H9 (cell line): ENCODE measurements at regions not wholly inside any gene's neighbourhood (a gene's known extent, or its start where the extent isn't known, plus 50 kb on each side); places are given as distances from the start of the nearest gene placed in this dataset.

Experiments used
- DNase-seq: peaks from one replicate; pipeline ENCODE4 v3.0.0-alpha.2; 2017
- H2AFZ ChIP-seq: one replicate; pipeline ENCODE4 v1.6.1; 2013; ENCODE audit warnings: mild to moderate bottlenecking, low read length, control low read depth, moderate library complexity
- H2AK5ac ChIP-seq: 2 replicates; pipeline ENCODE4 v1.6.1; 2013; ENCODE audit warnings: low read length, control low read depth, mixed read lengths; ENCODE audit not compliant: insufficient read length
- H2BK120ac ChIP-seq: one replicate; pipeline ENCODE4 v1.6.1; 2013; ENCODE audit warnings: low read depth, mild to moderate bottlenecking, low read length, control low read depth, inconsistent platforms; ENCODE audit not compliant: poor library complexity, severe bottlenecking
- H2BK12ac ChIP-seq: 2 replicates; pipeline ENCODE4 v1.6.1; 2013; ENCODE audit warnings: low read length, control low read depth, mixed read lengths, low read depth; ENCODE audit not compliant: insufficient read length
- H2BK15ac ChIP-seq: 2 replicates; pipeline ENCODE4 v1.6.1; 2013; ENCODE audit warnings: low read depth, low read length, control low read depth
- H2BK20ac ChIP-seq: one replicate; pipeline ENCODE4 v1.6.1; 2013; ENCODE audit warnings: low read depth, mild to moderate bottlenecking, low read length, control low read depth, inconsistent platforms; ENCODE audit not compliant: poor library complexity, severe bottlenecking
- H2BK5ac ChIP-seq: 2 replicates; pipeline ENCODE4 v1.6.1; 2013; ENCODE audit warnings: low read length, control low read depth, mixed read lengths; ENCODE audit not compliant: insufficient read length
- H3K14ac ChIP-seq: 2 replicates; pipeline ENCODE4 v1.6.1; 2013; ENCODE audit warnings: low read length, control low read depth; ENCODE audit not compliant: insufficient read depth
- H3K18ac ChIP-seq: 2 replicates; pipeline ENCODE4 v1.6.1; 2013; ENCODE audit warnings: low read depth, mild to moderate bottlenecking, mixed read lengths, low read length, control low read depth; ENCODE audit not compliant: insufficient read length
- H3K23ac ChIP-seq: 2 replicates; pipeline ENCODE4 v1.6.1; 2013; ENCODE audit warnings: low read length, control low read depth, mixed read lengths, low read depth; ENCODE audit not compliant: insufficient read length
- H3K23me2 ChIP-seq: 2 replicates; pipeline ENCODE4 v1.6.1; 2013; ENCODE audit warnings: low read depth, mild to moderate bottlenecking, mixed read lengths, low read length, control low read depth; ENCODE audit not compliant: insufficient read length, poor library complexity, severe bottlenecking
- H3K27ac ChIP-seq: 2 replicates; pipeline ENCODE4 v1.5.1; 2013; ENCODE audit warnings: low read length, control low read depth, mixed read lengths, low read depth; ENCODE audit not compliant: insufficient read length
- H3K27me3 ChIP-seq: 2 replicates; pipeline ENCODE4 v1.6.1; 2013; ENCODE audit warnings: low read length, control low read depth, inconsistent platforms; ENCODE audit not compliant: insufficient read depth
- H3K4ac ChIP-seq: 2 replicates; pipeline ENCODE4 v1.6.1; 2013; ENCODE audit warnings: low read depth, mild to moderate bottlenecking, control low read depth, inconsistent platforms, low read length, moderate library complexity
- H3K4me1 ChIP-seq: 2 replicates; pipeline ENCODE4 v1.6.1; 2013; ENCODE audit warnings: low read length, control low read depth, inconsistent platforms; ENCODE audit not compliant: insufficient read depth
- H3K4me2 ChIP-seq: 2 replicates; pipeline ENCODE4 v1.6.1; 2013; ENCODE audit warnings: low read length, control low read depth, mixed read lengths; ENCODE audit not compliant: insufficient read length, insufficient read depth
- H3K56ac ChIP-seq: 2 replicates; pipeline ENCODE4 v1.6.1; 2013; ENCODE audit warnings: low read depth, mild to moderate bottlenecking, mixed read lengths, low read length, control low read depth; ENCODE audit not compliant: insufficient read length
- H3K79me1 ChIP-seq: 2 replicates; pipeline ENCODE4 v1.6.1; 2013; ENCODE audit warnings: low read depth, mild to moderate bottlenecking, moderate library complexity, low read length, control low read depth, inconsistent platforms; ENCODE audit not compliant: insufficient read depth, poor library complexity, severe bottlenecking
- H3K79me2 ChIP-seq: 2 replicates; pipeline ENCODE4 v1.6.1; 2013; ENCODE audit warnings: low read length, control low read depth, inconsistent platforms; ENCODE audit not compliant: insufficient read depth
- H3K9ac ChIP-seq: 2 replicates; pipeline ENCODE4 v1.6.1; 2013; ENCODE audit warnings: low read length, control low read depth, mixed read lengths; ENCODE audit not compliant: insufficient read length; ENCODE audit errors: extremely low read depth
- H3K9me3 ChIP-seq: one replicate; pipeline ENCODE4 v1.6.1; 2013; ENCODE audit warnings: low read depth, low read length, inconsistent platforms; ENCODE audit not compliant: control insufficient read depth
- H3T11ph ChIP-seq: one replicate; pipeline ENCODE4 v1.6.1; 2013; ENCODE audit warnings: mild to moderate bottlenecking, low read length, control low read depth, inconsistent platforms
- H4K20me1 ChIP-seq: one replicate; pipeline ENCODE4 v1.6.1; 2013; ENCODE audit not compliant: control insufficient read depth, insufficient read length, insufficient read depth
- H4K5ac ChIP-seq: 2 replicates; pipeline ENCODE4 v1.6.1; 2013; ENCODE audit warnings: low read depth, mild to moderate bottlenecking, mixed read lengths, low read length, control low read depth; ENCODE audit not compliant: insufficient read length
- H4K8ac ChIP-seq: replicated peaks from 2 replicates; pipeline ENCODE4 v1.6.1; 2013; ENCODE audit warnings: low read length, control low read depth, mixed read lengths, low read depth; ENCODE audit not compliant: insufficient read length
- H4K91ac ChIP-seq: 2 replicates; pipeline ENCODE4 v1.6.1; 2013; ENCODE audit warnings: low read depth, mild to moderate bottlenecking, moderate library complexity, mixed read lengths, low read length, control low read depth; ENCODE audit not compliant: insufficient read length
- H3K27ac Mint-ChIP-seq, 3 experiments: 2 replicates in 2 of 3; 3 replicates in 1 of 3; pipeline ENCODE4 v1.8.0; 2020 to 2021; ENCODE audit warnings: mixed read lengths in 3 of 3, mild to moderate bottlenecking in 1 of 3, moderate library complexity in 1 of 3
- H3K27me3 Mint-ChIP-seq: 2 replicates; pipeline ENCODE4 v1.8.0; 2021; ENCODE audit warnings: low read depth, mild to moderate bottlenecking, moderate library complexity, mixed read lengths
- H3K36me3 Mint-ChIP-seq, 3 experiments: 2 replicates in 2 of 3; 3 replicates in 1 of 3; pipeline ENCODE4 v1.8.0; 2020 to 2021; ENCODE audit warnings: low read depth in 3 of 3, mixed read lengths in 3 of 3; ENCODE audit not compliant: insufficient read depth in 1 of 3
- H3K4me1 Mint-ChIP-seq, 2 experiments: 2 replicates each; pipeline ENCODE4 v1.8.0; 2020; ENCODE audit warnings: mixed read lengths in 2 of 2
- H3K4me3 Mint-ChIP-seq, 2 experiments: 2 replicates in 1 of 2; 3 replicates in 1 of 2; pipeline ENCODE4 v1.8.0; 2020 to 2021; ENCODE audit warnings: mild to moderate bottlenecking in 2 of 2, mixed read lengths in 2 of 2, moderate library complexity in 1 of 2
- H3K9me3 Mint-ChIP-seq, 2 experiments: 2 replicates in 1 of 2; 3 replicates in 1 of 2; pipeline ENCODE4 v1.8.0; 2020; ENCODE audit warnings: mild to moderate bottlenecking in 2 of 2, mixed read lengths in 2 of 2, moderate library complexity in 1 of 2
- CTCF ChIP-seq: fragments of 200-600 bp; sonication (generic); conservative IDR thresholded peaks from 3 replicates; pipeline ENCODE4 v1.8.0; 2021; ENCODE audit warnings: antibody characterized with exemption, mild to moderate bottlenecking
- WGBS: extraction: QIAGEN DNeasy Blood & Tissue Kit; methylation state at CpG from one replicate; pipeline ENCODE4 v1.1.7; 2013; ENCODE audit warnings: missing lambda C conversion rate, low lambda C conversion rate, mixed read lengths; ENCODE audit not compliant: insufficient read length; ENCODE audit errors: extremely low coverage; 5-methylcytosine and 5-hydroxymethylcytosine counted together

GRCh38 chr10:61096056-61096455 is 152.1 kb upstream of the RHOBTB1 start:
- no peak for TF ChIP-seq CTCF
- Histone ChIP-seq H4K20me1 (no peaks in the 10 kb centered on the region), H3K9me3 (no peaks in the 10 kb centered on the region), H3K27me3 (no peaks in the 10 kb centered on the region), H3K27ac (no peak overlapping the region), H2BK120ac (no peak overlapping the region), H3K56ac (no peak overlapping the region), H3K9ac (no peak overlapping the region), H2BK12ac (no peak overlapping the region), H3K79me2 (no peaks in the 10 kb centered on the region), H3K4ac (no peak overlapping the region), H3K4me2 (no peak overlapping the region), H3K23ac (no peak overlapping the region), H2AFZ (no peak overlapping the region), H2AK5ac (no peak overlapping the region), H2BK20ac (no peak overlapping the region), H2BK5ac (no peak overlapping the region), H3K79me1 (no peaks in the 10 kb centered on the region), H2BK15ac (no peak overlapping the region), H4K5ac (no peak overlapping the region), H3K23me2 (no peaks in the 10 kb centered on the region), H3K4me1 (no peaks in the 10 kb centered on the region), H4K8ac (no peak overlapping the region), H3T11ph (no peak overlapping the region), H4K91ac (no peak overlapping the region), H3K14ac (no peak overlapping the region), H3K18ac (no peak overlapping the region)
- no peak for DNase-seq
- H3K27me3 Mint-ChIP-seq = no peaks in the 10 kb centered on the region
- no peak overlapping the region for H3K27ac Mint-ChIP-seq
- peaks cover 6 to 15% of the 10 kb centered on the region in 2 experiments for H3K4me1 Mint-ChIP-seq
- no CpG with 5 or more reads among the region's 1 CpG for whole genome bisulfite sequencing
- no peak overlapping the region for H3K4me3 Mint-ChIP-seq
- no peaks in the 10 kb centered on the region for H3K9me3 Mint-ChIP-seq
- H3K36me3 Mint-ChIP-seq = no peaks in the 10 kb centered on the region
